GM19467 (cell line): ENCODE measurements at regions not wholly inside any gene's neighbourhood (a gene's known extent, or its start where the extent isn't known, plus 50 kb on each side); places are given as distances from the start of the nearest gene placed in this dataset.

Experiments used
- ATAC-seq: cut with Tn5 transposase; IDR thresholded peaks from one replicate; pipeline ENCODE4 v1.9.1; 2021; ENCODE audit warnings: mild to moderate bottlenecking, moderate library complexity; ENCODE audit not compliant: unreplicated experiment

DNA sequence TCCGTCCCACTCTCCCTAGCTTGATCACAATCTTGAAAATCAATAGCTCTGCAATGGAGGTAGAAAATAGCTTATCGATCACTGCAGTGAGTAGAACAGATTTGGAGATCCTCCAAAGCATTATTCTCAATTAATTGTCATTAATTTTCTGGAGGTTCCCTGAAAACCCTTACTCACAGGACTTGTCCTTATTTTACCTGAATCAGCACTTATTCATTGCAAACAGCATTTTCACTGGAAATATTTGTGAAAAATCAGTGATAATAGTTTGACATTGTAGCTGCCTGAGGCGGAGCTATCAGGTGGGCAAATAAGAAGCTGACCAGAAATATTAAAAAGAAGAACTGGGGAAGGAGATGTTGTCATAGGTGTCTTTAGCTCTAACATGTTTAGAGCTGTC lies 294.6 kb upstream of the ZSWIM2 start:
- ATAC-seq: no peak

- ATAC-seq: no peak
Measured at GRCh38 chr2:187139469-187139868, 290.5 kb upstream of the ZSWIM2 start.

DNA sequence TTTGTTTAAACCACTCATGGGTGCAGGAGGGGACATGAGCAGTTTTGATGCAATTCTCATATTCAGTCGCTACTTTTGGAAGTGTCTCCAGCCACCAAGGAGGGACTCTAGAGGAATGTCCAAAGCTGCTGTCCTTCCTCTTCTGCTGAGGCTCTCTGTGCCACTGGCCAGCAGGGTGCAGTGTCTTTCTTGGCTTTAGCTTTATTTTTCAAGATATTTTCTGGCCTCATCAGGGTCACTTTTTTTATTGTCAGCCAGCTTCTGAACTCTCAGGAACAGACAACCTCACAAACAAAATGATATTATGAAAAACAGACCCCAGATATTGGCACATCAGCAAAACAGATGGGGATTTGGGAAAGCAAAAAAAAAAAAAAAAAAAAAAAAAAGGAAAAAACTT lies 289.3 kb upstream of the ZSWIM2 start:
- ATAC-seq: no peak

GRCh38 chr2:187136646-187137045 lies 287.7 kb upstream of the ZSWIM2 start:
- no peak for ATAC-seq

GRCh38 chr2:187134306-187134705 lies 285.3 kb upstream of the ZSWIM2 start:
- no peak for ATAC-seq

DNA sequence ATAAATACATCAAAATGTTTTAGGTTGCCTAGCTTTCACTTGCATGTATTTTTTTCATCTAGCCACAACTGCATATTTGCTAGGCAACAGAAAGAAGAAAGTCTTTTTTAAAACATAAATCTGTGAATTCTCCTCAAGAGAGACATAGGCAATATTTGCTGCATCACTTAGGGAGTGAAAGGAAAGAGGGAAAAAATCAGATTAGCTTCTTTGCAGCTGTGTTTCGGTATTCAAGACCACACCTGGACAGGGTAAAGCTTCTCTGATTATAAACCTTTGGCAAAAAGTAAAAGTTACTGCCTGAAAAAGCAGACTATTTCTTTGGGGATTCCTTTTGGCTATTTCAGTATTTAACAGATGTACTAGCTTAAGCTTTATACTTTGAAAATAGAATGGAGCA lies 280.9 kb upstream of the ZSWIM2 start:
- no peak for ATAC-seq

GRCh38 chr2:187129306-187129705 lies 280.3 kb upstream of the ZSWIM2 start:
- ATAC-seq: no peak

GRCh38 chr2:187126247-187127005 lies 277.5 kb upstream of the ZSWIM2 start:
- ATAC-seq: no peak

DNA sequence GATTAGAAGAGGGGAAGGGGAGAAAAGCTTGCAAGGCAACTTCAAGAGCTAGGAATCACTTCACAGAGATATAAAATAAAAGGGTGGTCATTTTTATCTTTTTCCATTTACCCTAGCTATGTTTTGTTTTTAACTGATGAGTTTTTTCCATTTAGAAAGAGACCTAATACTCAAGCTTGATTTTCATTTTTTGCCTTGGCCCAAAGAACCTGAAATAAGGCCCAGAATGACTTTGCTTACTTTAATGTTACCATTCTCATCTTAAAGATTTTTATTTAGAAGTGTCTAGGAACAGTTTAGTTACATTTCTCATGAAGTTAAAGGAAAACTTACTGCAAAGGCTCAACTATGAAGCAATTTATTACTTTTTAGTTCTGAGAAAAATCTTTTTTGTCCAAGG lies 276.3 kb upstream of the ZSWIM2 start:
- no peak for ATAC-seq

- ATAC-seq: no peak
Measured at GRCh38 chr2:187124529-187124928, 275.6 kb upstream of the ZSWIM2 start.

DNA sequence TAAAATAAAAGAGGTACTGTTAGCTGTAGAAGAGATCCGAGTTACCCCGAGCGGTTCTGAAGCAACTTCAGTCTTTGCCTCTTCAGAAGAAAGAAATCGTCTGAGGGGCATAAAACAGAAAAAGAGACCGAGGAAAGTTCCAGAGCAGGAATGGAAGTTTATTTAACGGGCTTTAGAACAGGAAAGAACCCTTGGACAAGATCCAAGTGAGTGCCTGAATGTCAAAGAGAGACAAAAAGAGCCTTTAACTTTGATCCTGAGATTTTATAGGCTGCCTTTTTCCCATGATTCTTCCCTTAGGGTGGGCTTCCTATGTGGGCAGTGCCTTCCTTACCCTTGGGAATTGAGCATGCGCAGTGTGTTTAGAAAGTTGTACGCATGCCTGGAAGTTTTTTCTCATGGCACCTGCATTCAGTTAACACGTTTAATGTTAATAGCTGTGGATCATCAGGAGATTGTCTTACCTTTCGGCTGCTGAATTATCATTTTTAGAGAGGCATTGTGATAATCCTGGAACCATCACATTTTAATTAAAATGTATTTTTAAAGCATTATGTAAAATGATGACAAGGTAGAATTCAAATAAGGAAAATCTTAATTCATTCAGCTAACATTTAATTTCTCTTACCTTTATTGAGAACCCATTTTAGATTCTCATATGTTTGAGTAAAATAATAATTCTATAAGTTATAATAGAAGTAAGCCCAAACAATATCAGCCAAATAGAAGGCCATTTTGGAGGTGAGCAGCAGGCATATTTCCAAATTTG lies 269.5 kb upstream of the ZSWIM2 start:
- ATAC-seq: no peak

DNA sequence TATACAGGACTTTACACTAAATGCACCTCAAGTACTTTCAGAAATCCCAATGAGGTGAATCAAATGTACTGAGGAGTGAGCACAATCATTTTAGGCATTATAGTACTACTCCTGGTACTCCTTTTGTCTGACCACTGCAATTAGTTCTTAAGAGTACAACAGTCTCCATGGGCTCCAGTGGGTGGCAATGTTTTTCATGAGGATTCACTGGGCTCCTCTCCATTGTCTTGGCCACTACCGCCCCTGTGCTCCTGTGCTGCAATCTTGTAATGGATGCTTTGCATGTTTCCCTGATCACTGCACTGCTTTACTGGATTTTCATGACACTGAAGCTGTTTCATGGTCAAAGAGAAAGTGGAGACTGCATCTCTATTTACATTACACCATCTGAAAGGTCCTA lies 268.5 kb upstream of the ZSWIM2 start:
- ATAC-seq: no peak

DNA sequence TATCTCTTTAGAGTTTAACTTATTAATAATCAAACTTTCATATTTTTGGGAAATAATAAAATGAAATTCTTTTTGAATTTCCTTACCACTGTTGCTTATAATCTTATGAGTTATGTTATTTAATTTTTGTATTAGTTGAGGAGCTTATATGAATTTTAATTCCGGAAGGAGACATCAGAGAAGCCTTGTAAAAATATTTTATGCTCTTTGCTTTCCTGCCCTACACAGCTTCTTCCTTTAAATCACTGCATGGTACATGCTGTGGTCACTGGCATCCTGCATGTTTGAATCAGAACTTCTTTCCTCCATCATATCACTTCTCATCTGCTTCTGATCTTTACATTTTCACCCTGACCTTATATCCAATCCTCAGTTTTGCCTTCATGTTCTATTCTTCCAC lies 266.7 kb upstream of the ZSWIM2 start:
- ATAC-seq: no peak

GRCh38 chr2:187107001-187107400 lies 258.0 kb upstream of the ZSWIM2 start:
- no peak for ATAC-seq

- no peak for ATAC-seq
Measured at GRCh38 chr2:187105218-187105617, 256.2 kb upstream of the ZSWIM2 start.

- no peak for ATAC-seq
Measured at GRCh38 chr2:187102381-187102780, 253.4 kb upstream of the ZSWIM2 start.

DNA sequence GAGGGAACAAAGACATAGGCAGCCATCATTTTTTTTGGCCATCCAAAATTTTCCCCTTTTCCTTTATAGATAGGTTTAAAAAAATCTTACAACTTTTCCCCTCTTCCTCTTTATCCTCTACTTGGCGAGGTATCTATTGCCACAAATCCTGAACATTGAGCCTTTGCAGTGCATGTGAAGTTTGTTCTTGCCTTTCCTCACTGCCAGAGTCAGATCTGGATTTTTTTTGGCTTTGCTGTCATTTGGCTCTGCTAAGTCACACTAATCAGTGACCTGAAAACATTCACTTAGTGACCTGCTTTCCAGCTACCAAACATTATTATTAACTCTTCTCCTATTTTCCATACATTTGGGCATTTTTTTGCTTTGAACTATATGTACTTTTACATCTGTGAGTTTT lies 249.2 kb upstream of the ZSWIM2 start:
- ATAC-seq: no peak

DNA sequence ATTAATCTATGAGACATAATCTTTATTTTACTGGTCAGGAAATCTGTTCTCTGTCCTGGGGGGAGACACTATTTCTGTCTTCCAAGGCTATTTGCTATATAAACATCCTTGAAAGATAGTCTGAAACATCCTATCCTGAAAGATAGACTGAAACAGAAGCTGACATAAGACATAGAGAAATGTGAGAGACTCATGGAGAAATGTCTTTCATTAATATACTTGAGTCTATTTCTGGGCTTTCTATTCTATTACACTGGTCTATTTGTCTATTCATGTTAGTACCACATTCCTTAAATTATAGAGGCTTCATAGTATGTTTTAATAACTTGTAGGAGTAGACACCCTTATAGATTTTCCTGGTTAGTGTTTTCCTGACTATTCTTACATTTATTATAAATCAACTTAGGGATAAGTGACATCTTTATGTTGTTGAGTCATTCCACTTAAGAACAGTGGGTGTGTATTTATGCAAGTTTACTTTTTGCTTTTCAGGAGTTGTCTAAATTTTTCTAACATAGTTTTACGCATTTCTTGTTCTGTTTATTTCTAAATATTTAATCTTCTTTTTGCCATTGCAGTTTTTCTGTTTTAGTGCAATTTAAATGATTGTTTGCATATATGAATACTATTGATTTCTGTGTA lies 244.9 kb upstream of the ZSWIM2 start:
- no peak for ATAC-seq

DNA sequence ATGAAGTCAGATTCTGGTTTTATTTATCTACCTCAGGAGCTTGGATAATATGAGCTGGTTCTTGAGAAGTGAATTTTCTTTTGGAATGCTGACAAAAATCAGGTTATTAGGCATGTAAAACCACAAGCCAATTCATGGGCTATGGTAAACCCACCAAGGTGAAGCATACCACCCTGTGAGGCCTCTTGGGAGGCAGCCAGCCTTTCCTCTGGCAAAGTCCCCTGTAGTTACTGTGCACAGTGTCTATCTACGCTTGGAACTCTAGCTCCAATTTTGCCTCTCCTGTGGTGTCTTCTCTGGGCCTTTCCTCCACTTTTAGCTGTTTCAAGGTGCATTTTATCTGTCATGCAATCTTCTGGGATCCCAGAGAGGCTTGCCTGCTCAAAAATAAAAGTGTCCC lies 242.7 kb upstream of the ZSWIM2 start:
- ATAC-seq: no peak

- no peak for ATAC-seq
Measured at GRCh38 chr2:187084524-187084923, 235.6 kb upstream of the ZSWIM2 start.

DNA sequence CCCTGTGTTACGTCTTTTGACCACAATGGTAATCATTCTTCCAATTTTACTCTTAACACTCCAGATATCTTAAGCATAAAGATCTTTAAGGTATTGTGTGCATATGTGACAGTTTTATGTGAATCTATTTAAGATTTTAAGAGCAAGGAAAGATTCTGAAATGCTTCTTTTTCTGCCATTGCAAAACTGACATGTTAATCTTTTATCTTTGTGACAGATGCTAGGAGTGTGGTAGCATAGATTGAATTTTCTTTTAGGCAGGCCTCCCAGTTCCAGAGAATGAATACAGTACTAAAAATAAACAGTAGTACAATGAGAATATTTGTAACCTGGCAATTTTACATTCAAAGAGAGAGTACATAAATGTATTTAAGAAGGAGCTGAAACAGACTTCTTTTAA lies 232.5 kb upstream of the ZSWIM2 start:
- ATAC-seq: no peak

DNA sequence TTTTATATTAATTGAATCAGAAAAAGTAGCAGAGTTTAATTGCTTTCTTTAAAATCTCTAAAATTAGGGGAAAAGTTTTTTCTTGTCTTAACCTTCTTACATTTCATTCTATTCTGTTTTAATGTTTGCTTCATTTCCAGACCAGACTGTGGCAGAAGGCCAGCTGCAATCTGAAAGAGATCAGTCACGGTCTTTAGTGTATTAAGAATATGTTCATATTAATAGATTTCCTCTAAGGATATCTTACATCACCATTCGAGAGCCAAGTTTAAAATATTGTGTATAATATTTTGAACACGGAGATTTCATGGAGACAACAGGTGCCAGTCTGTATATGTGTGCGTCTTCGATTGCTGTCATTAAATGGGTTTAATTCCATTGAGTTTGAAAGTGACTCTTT lies 230.9 kb upstream of the ZSWIM2 start:
- no peak for ATAC-seq
